Hematopoietic multipotent progenitor cell treated with erythropoietin and hydrocortisone succinate and interleukin-3 and kit ligand, for 15 days (in vitro differentiated cells): ENCODE measurements at regions not wholly inside any gene's neighbourhood (a gene's known extent, or its start where the extent isn't known, plus 50 kb on each side); places are given as distances from the start of the nearest gene placed in this dataset.

Experiments used
- DNase-seq: peaks from one replicate; pipeline ENCODE4 v3.0.0-alpha.2; 2015; ENCODE audit warnings: low spot score

DNA sequence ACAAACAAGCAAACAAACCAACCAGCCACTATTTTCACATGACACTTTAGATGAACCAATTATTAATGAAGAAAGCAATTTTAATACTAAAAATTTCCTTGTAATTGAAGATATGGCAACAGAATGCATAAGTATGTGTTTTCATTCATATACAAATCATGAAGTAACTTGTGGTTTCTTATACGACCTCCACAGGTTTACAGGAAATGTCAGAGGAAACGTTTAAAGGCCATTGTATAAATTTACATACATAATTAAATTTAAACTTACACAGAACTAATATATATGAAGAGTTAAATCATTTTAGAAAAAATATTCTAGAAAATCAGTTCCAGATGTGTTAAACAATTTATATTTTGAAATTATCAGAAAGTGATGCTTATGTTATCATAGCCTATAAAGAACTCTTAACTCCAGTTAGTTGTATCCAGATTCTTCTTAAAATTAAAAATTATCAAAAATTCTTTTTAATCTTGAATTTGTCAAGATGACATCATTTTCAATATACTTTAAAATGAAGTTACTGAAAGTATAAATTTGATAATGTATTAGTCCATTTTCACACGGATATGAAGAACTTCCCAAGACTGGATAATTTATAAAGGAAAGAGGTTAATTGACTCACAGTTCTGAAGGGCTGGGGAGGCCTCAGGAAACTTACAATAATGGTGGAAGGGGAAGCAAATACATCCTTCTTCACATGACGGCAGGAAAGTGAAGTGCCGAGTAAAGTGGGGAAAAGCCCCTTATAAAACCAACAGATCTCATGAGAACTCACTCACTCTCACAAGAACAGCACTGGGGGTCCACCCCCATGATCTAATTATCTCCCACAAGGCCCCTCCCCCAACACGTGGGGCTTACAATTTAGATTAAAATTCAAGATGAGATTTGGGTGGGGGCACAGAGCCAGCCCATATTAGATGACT lies 192.0 kb downstream of the PIK3R1 start:
- DNase-seq, result no peak

DNA sequence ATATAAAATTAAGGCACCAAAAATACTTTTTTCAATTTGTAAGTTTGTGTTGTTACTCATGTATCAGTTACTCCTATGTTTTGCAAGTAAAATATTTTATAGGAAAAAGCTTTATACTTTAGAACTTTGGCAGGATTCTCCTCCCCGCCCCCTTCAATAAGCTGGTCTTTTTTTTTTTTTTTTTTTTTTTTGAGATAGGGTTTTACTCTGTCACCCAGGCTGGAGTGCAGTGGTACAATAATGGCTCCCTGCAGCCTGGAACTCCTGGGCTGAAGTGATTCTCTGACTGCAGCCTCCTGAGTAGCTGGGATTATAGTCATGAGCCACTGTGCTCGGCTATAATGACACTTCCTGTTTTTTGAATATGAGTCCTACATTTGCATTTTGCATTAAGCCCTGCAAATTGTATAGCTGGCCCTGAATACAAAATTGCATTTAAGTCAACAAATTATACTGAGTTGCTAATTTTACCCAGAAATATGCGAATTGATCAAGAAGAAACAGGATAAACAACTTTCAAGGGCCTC lies 192.9 kb downstream of the PIK3R1 start:
- no peak for DNase-seq

DNA sequence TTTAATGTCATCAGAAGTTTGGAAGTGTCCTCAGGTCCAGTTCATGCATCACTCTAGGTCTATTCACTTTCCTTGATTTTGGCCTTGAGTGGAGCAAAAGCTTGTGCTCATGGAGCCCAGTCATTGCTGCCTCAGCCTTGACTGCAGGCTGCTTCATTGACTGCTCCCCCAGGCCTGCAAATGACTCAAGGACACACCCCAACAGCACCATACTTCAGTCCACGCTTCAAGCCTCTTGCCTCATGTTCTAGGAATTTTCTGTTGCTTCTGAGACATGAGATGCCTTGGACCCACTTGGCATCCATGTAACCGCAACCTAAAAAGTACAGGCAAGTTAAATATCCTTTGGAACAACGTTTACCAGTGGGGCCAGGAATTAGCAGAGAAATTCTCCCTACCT lies 193.7 kb downstream of the PIK3R1 start:
- DNase-seq, result peak; percentile 30

DNA sequence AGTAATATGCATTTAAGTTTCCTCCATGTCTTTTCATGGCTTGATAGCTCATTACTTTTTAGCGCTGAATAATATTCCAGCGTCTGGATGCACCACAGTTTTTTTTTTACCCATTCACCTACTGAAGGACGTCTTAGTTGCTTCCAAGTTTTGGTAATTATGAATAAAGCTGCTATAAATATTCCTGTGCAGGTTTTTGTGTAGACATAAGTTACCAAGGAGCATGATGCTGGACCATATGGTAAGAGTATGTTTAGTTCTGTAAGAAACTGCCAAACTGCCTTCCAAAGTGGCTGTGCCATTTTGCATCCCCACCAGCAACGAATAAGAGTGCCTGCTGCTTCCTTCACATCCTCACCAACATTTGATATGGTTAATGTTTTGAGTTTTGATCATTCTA lies 195.6 kb downstream of the PIK3R1 start:
- DNase-seq, result no peak

DNA sequence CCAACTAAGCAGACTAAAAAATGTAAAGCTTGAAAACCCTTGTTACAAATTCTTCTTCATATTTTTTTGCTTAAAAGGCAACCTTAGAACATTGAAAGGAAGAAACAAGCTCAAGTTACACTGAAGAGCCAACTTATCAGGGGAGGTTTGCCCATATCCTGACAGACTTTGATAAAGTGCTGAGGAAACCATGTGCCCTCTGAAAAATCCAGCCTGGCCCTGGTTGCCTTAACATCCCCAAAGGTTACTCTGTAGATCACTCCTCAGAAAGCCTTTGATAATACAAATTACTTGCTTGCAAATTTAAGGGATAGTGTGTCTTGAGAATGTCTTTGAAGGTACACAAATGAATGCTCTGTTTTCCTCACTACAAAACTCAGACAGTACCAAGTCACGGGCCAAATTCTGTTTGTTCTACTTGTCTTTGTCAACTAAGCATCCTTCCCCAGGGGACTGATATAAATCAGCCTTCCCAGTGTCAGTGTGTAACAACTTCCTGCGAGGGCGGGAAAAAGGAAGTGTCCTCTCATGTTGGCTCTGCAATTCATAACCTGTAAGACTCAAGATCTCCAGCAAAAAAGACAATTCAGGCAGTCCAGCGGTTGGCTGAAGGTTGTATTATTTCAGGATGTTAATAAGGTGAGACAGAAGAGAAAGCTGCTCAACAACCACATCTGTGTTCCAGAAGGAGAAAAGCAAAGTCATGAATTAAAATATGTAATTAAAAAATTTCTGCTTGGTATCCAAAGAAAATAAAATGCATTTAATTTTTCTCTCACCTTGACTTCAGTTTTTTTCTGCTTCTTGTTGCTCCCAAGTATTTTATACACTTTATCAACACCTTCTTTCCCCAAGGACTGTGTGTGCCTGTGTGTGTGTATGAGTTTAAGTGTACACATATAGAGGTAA lies 199.9 kb downstream of the PIK3R1 start:
- DNase-seq, result peak; percentile 77

DNA sequence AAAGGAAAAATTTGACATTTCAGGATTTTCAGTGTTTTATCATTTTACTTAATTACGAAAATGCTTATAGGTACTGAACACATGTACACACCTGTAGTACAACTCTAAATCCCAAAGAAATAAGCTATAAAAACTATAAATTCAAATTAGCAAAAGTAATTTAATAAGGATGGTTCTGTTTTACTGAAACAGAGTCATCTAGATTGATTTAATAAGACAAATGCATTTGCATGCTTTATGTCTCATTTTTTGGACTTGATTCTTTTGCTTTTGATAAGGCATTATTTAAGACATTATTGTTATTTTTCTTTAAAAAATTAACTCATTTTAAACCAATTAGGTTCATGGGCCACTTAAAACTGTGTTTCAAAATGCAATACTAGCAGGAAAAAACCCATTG lies 201.2 kb downstream of the PIK3R1 start:
- DNase-seq, result no peak

DNA sequence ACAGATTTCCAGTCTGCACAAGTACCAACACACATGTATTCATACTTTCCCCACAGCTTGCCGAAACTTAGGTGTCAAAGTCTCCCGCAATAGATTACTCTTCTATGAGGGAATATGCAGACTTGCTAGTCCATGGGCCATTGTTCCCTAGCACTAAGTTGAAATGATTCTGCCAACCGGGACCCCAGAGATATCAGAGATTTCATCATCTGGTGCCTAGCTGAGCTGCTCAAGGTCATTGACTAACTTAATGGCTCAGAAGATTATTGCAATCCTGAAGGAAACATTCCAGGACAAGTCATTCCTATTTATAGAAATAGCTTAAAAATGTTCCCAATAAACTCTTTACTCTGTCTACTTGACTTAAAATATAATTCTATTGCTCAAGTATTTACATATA lies 202.6 kb downstream of the PIK3R1 start:
- DNase-seq, result no peak

DNA sequence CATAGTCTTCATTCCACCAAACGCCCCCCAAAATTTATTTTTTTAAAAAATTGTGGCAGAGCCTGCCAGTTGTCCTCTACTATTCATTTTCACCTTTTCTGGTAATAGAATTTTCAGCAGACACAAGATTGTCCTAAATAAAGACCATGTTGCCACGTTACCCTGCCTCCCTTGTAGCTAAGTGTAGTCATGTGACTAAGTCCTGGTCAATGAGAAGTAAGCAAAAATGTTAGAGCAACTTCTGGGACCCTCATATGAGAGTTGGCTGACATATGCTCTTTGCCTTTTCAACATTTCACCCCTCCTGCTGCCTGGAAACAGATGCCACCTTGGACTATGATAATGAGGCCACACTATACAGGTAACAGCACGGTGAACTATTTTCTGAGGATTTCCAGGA lies 203.1 kb downstream of the PIK3R1 start:
- DNase-seq, result no peak

DNA sequence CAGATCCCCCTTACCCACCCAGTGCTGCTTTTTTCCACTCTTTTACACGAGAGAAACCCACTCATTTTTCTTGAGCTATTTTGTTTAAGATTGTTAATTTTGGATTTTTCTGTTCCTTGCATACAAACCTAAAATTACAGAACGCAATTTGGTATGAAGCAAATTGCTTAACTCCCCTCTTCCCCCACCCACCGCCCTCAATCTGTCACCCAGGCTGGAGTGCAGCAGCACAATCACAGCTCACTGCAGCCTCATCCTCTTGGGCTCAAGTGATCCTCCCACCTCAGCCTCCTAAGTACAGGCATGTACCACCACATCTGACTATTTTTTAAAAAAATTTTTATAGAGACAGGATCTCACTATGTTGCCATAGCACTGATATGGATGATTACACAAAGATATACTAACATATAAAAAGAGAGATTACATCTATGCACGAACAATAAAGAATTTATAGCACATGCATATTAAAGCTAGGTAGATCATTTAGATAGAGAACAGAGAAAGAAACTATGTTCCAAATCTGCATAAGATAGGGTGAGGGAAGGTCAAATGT lies 203.6 kb downstream of the PIK3R1 start:
- DNase-seq, result no peak

DNA sequence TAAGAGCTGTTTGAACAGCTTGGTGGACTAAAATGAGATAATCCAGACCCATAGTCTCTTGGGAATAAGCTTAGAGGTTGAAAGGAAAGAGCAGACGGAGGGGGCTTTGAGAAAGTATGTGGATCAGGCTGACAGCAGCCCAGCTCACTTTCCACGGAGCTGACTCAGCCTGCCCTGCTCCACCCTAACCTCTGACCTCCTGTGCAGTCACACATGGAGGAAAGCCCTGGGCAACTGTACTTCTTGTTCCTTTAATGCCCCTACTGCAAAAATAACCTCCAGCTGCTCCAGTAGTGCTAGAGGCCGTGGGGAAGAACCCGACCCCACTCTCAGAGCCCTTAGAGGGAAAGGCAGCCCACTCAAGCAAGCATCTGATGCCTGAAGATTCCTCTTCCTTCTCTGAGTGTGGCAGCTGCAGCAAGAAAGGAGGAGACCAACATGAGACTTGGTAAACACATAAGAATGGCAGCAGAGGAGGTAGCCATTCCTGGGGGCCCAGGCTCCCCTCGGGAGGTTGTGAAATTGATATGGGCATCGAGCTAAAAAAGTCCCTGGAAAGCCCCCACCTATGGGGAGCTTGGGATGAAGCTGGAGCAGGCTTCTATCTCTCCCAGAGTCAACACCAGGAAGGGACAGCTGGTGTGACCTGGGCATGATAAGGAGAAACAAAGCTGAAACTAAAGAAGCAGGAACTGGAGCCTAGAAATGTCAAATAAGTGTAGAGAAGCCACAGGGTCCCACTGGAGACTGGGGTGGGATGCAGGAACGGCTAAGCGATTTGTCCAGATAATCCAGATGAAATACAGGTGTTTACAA lies 204.3 kb downstream of the PIK3R1 start:
- peak; percentile 78 for DNase-seq

DNA sequence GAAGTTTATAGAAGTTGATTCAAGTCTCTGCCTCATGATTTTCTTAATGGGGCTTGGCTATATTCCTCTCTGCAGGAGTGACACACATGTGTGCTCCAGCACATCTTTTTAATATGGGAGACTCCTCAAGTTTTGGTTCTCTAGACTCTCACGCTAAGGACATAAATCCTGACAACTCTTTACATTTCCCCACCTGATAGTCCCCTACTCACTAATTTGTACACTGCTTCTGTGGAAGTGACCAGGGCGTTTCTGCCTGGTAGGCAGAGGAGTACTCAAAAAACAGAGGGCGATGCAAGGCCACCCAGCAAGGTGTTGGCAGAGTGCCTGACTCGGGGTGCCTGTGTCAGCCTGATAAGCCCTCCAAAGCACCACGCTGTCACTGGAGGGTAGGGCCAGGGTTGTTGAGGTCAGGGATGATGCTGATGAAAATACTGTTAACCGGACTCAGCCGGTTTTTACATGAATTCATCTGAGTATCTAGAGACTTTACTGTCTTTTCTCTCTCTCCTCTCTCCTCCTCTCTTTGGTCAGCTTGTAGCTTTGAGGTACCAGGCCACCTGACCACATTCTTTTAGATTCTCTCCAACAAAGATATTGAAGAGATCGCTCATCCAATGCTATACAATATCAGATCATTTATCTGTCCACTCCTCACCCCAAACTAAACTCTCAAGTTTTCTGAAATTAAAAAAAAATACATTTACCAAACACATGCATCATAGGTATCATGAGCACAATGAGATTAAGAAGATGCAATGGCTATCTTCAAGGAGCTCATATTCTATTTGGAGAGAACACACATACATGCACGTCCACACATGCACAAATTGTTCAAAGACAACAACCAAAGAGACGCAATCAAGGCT lies 205.2 kb downstream of the PIK3R1 start:
- peak; percentile 99 for DNase-seq

DNA sequence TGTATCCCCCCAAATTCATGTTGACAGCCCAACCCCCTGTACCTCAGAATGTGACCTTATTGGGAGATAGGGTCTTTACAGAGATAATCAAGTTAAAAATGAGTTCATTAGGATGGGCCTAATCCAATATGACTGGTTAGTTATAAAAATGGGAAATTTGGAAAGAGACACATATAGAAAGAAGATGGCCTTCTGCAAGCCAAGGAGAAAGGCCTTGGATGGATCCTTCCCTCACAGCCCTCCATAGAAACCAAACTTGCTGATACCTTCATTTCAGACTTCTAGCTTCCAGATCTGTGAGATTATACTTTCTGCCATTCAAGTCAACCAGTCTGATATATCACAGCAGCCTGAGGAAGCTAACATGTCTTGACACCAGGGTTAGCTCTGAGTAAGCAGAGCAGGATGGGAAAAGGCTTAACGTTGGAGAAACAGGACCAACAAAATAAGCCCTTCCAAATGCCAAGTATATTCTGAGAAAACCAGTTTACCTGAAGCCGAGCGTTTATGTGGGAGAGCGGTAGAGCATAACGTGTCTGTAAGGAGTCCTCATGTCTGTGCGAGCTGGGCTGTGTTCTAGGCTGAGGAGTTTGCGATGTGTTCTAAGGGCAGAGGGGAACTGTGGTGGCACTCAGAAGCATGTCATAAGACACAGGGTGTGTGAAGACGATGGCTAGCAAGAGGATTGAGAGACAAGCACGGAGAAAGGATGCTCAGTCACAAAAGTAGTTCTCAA lies 206.1 kb downstream of the PIK3R1 start:
- peak; percentile 51 for DNase-seq

DNA sequence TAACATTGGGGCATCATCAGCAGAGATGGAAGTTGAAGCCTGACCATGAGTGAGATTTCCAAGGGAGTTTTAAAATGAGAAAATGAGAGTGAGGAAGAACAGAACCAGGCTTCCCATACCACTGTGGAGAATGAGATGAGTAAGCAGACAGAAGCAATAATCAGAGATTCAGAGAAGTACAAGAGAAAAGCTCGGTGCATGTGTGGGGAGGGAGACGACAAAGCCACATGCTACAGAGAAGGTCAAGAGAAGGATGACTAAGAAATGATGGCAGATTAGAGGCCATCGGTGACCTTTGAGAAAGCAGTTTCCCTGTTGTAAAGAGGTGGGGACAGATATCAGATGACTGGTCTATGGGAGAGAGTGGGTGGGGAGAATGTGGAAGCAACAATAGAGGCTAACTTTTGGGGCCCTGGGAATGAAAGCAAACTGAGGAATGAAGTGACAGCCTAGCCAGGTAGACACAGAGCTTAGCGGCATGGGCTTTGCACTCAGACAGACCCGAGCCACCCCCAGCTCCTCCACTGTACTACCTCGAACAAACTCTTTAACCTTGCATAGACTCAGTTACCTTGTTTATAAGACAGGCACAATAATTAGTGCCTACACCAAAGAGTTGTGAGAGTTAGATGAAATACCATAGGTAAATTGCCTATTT lies 207.7 kb downstream of the PIK3R1 start:
- DNase-seq, result peak; percentile 37

DNA sequence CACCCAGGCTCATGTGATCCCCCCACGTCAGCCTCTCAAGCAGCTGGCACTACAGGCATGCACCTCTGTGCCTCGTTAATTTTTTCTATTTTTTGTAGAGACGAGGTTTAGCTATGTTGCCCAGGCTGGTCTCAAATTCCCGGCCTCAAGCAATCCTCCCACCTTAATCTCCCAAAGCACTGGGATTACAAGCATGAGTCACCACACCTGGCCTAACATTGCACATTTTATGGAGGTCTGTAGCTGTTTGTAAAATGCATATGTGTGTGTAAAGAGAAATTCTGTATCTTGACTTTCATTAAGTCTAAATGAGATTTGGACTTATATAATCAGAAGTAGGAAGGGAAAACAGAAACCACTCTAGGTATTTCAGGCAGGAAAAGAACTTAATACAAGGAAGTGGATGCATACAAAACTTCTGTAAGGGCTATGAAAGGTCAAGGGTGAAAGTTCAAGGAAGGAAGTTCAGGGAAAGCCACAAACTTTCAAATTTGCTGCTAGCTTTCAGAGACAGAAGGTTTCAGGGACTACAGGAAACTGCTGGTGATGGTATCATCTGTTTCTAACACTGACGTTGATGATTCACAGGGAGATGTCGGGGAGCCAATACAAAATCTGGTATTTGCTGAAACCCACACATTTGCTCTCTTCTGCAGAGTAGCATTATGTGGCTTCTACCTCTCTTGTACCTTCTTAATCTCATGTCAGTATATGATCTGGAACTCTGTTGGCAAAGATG lies 209.4 kb downstream of the PIK3R1 start:
- DNase-seq, result peak; percentile 31

DNA sequence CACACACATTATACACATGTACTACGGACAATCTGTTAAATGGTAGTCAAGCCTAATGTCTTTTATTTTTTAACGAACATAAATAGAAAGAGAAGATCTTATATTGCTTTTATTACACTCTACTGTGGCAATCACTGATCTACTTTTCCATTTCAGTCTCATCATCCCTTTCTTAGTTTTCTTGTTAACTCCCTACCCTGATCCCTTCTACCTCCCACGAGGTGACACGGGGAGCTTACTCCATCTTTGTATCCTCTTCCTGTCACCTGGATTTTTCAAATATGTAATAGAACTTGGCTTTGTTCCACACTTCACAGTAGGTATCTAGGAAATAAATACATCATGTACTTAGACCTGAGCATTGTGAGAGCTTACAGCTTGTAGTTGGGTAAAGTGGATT lies 211.0 kb downstream of the PIK3R1 start:
- DNase-seq, result peak; percentile 33

DNA sequence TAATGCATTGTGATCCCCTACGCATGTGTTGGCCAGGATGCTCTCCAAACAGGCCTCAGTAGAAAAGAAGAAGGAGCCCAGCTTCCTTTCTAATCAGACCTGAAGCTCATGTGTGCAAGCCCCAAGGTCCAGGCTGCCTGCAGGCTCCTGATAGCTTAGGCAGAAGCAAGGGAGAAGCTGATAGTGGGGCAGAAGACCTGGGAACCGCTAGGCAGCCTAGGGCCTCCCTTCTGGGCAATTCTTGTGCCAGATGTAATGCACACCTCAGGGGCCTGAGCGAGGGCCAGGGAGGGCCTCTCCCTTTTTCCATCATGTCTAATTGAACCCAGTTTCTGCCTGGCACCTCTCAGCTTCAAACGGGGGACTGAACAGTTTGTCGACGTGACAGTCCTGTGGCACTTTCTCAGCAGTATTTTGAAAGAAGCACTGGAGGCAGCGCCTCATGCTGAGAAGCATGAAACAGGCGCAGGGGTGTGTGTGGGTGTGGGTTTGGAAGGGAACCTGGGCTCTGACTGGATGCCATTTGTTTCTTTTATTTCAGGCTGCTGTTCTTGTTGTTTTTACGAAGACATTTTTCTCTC lies 212.8 kb downstream of the PIK3R1 start:
- DNase-seq, result peak; percentile 96

DNA sequence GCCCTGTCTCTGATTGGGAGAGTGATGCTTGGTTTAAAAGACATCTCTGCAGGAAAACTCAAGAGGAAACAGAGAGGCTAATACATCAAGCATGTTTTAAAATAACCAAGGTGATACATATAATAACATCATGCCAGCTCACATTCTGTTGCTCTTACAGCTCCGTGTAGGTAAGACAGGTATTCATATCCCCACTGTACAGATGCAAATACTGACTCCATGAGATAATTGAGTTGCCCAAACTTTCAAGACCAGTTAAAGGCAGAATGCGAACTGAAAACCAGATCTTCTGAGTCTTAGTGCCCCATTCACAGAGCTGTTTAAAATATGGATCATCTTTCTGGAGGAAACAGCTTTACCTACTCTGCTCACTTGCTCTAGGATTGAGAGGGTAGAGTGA lies 214.0 kb downstream of the PIK3R1 start:
- peak; percentile 21 for DNase-seq

DNA sequence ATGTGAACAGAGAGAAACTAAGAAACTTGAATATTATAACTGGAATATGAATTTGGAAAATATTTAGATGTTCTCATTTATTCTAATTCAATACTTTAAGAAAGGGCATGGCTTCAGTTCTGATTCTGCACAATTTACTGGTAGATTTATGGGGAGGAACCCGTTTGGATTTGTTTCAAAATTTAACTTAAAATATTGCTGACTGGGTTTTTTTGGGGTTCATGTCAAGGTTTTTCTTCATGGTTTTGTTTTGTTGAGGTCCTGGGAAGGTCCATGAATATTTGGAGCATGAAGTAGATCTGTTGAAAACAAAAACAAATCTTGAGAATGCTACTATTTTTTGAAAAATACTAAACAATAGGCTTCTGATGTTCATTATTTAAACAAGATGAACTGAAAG lies 214.7 kb downstream of the PIK3R1 start:
- no peak for DNase-seq
